ENCODE measurements at regions not wholly inside any gene's neighbourhood (a gene's known extent, or its start where the extent isn't known, plus 50 kb on each side); places are given as distances from the start of the nearest gene placed in this dataset.

DNA sequence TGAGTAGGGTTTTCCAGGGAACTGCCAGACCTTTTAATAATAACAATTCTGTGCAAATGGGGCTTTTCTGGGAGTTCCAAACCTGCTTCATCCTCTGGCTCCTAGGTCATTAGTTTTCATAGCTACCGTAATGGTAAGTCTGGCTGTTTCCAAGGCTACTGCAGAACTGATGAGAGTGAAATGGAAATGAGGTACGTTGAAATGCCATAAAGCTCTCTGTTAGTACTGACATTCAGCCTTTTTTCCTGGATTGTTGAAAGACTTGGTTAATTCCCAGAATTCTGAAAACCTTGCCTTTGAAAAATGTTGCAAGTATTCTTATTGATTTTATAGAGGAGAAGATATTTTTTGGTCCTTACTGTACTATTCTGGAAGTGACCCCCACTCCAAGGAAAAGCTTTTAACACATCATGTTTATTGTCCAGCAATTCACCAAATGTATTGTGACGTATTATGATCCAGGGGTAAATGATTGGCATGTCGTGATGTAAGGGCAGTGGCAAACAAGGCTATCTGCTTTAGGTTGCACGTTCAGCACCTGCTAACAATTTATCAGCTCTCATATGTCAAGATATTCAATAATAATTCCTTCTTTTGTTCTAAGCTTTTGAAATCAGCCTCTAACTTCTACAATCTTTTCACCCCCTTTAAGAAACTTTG lies 767.0 kb upstream of the RAB6C start:
- H3K27ac ChIP-seq, result no peak overlapping the region
- TF ChIP-seq, protein P1, sequence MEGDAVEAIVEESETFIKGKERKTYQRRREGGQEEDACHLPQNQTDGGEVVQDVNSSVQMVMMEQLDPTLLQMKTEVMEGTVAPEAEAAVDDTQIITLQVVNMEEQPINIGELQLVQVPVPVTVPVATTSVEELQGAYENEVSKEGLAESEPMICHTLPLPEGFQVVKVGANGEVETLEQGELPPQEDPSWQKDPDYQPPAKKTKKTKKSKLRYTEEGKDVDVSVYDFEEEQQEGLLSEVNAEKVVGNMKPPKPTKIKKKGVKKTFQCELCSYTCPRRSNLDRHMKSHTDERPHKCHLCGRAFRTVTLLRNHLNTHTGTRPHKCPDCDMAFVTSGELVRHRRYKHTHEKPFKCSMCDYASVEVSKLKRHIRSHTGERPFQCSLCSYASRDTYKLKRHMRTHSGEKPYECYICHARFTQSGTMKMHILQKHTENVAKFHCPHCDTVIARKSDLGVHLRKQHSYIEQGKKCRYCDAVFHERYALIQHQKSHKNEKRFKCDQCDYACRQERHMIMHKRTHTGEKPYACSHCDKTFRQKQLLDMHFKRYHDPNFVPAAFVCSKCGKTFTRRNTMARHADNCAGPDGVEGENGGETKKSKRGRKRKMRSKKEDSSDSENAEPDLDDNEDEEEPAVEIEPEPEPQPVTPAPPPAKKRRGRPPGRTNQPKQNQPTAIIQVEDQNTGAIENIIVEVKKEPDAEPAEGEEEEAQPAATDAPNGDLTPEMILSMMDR (conservative IDR thresholded peaks at IDR 0.05), result no peak

DNA sequence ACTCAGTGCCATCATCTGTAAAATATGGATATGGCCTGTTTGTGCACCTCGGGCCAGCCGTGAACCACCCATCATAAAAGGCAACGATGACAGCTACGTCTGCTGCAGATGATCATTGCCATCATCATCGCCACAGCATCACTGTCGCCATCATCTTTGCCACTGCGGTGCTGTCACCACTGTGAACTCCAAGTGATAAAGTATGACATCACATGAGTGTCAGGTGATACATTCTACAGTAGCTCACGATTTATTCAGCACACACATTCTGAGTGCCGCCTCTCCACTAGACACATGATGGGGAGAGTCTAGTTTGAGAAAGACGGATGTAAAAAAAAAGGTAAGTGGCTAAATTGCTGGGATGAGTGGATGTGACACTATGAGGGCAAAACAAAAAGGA lies 755.4 kb upstream of the RAB6C start:
- TF ChIP-seq, protein P1 (conservative IDR thresholded peaks at IDR 0.05), result no peak
- no peak overlapping the region for H3K27ac ChIP-seq

GRCh38 chr2:129224486-129224885 lies 755.0 kb upstream of the RAB6C start:
- no peak overlapping the region for H3K27ac ChIP-seq
- TF ChIP-seq, protein P1 (conservative IDR thresholded peaks at IDR 0.05), result no peak

DNA sequence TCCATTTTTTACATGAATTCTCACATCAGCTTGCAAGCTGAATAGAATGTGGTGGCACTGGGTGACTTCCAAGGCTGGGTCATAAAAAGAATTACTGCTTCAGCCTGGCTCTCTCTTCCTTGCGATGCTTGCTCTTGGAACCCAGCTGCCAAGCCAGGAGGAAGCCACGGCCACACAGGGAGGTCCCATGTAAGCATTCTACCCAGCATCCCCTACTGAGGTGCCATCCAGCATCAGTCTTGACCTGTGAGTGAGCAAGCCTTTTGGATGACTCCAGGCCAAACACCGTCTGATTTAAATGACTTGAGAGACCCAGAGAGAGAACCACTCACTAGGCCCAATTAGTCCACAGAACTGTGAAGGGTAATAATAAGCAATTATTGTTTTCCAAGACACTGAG lies 750.3 kb upstream of the RAB6C start:
- H3K27ac ChIP-seq, result no peak overlapping the region
- TF ChIP-seq, protein P1 (conservative IDR thresholded peaks at IDR 0.05), result no peak

DNA sequence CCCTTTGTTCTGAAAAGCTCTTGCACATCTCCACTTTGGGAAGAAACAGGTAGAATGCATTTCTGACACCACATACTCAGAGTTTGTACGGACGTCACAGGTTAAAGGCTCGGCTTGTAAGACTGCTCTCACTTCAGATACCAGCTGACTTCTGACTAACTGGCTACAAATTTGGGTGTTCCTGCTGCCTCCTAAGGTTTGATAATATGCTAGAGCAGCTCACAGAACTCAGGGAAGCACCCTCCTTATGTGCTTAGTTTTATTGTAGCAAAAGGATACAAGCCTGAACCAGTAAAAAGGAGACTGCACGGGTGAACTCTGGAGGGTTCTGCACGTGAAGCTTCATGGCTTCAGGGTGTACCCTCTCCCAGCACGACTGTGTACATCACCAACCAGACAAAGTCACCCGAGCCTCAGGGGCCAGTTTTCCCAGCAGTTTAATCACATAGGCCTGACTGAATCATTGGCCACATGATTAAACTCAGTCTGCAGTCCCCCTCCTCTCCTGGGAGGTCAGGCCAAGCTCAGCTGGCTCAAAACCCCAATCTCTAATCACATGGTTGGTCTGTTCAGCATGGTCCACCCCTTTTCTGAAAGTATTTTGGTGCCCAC lies 749.5 kb upstream of the RAB6C start:
- TF ChIP-seq, protein P1 (conservative IDR thresholded peaks at IDR 0.05), result no peak
- H3K27ac ChIP-seq, result no peak overlapping the region

- no peak overlapping the region for H3K27ac ChIP-seq
- TF ChIP-seq, protein P1 (conservative IDR thresholded peaks at IDR 0.05), result no peak
These were observed 747.5 kb upstream of the RAB6C start for GRCh38 chr2:129231924-129232323.

GRCh38 chr2:129233166-129233565 lies 746.3 kb upstream of the RAB6C start:
- TF ChIP-seq, protein P1 (conservative IDR thresholded peaks at IDR 0.05), result no peak
- H3K27ac ChIP-seq, result no peak overlapping the region

Measured in VCaP (cell line).